ENCODE measurements at regions not wholly inside any gene's neighbourhood (a gene's known extent, or its start where the extent isn't known, plus 50 kb on each side); places are given as distances from the start of the nearest gene placed in this dataset.

GRCh38 chr1:90780981-90781380, 63.9 kb upstream of the BARHL2 start:
- H3K4me1 ChIP-seq (ENCODE audit: control insufficient read depth in 1 of 2, insufficient read depth in 2 of 2, low read length in 2 of 2), result no peaks in the 10 kb centered on the region
- intact Hi-C loops (cut with DNase I), result no loop called here
- no peaks in the 10 kb centered on the region for H3K36me3 ChIP-seq (ENCODE audit: control insufficient read depth in 1 of 2, insufficient read depth in 2 of 2, low read length in 1 of 2)
- no peak overlapping the region for H3K4me3 ChIP-seq (ENCODE audit: low read length in 2 of 2)
- DNase-seq (no peak), ATAC-seq (ENCODE audit: low FRiP score) (no peak)
- H3K27ac ChIP-seq (ENCODE audit: low read depth in 1 of 2, low read length in 2 of 2), result no peak overlapping the region
- WGBS, 2 donors, result 89 to 94% methylated on average over 2 of the region's 2 CpGs
- H3K27me3 ChIP-seq (ENCODE audit: control insufficient read depth in 1 of 2, insufficient read depth in 2 of 2, low read length in 1 of 2), result no peaks in the 10 kb centered on the region
- no peaks in the 10 kb centered on the region for H3K9me3 ChIP-seq (ENCODE audit: control insufficient read depth, low read length)

GRCh38 chr1:90779573-90779972, 62.5 kb upstream of the BARHL2 start:
- no peak for ATAC-seq (ENCODE audit: low FRiP score)
- H3K4me1 ChIP-seq (ENCODE audit: control insufficient read depth in 1 of 2, insufficient read depth in 2 of 2, low read length in 2 of 2), result no peaks in the 10 kb centered on the region
- WGBS, 2 donors, result 85 to 88% methylated on average over 4 of the region's 4 CpGs

GRCh38 chr1:90778486-90778885, 61.4 kb upstream of the BARHL2 start:
- Histone ChIP-seq H3K4me1 (ENCODE audit: control insufficient read depth in 1 of 2, insufficient read depth in 2 of 2, low read length in 2 of 2) (no peaks in the 10 kb centered on the region), H3K9me3 (ENCODE audit: control insufficient read depth, low read length) (no peaks in the 10 kb centered on the region), H3K27me3 (ENCODE audit: control insufficient read depth in 1 of 2, insufficient read depth in 2 of 2, low read length in 1 of 2) (no peaks in the 10 kb centered on the region), H3K36me3 (ENCODE audit: control insufficient read depth in 1 of 2, insufficient read depth in 2 of 2, low read length in 1 of 2) (no peaks in the 10 kb centered on the region), H3K4me3 (ENCODE audit: low read length in 2 of 2) (no peak overlapping the region), H3K27ac (ENCODE audit: low read depth in 1 of 2, low read length in 2 of 2) (no peak overlapping the region)
- ATAC-seq (ENCODE audit: low FRiP score) (no peak), DNase-seq (no peak)
- intact Hi-C loops (cut with DNase I), result no loop called here

More at GRCh38 chr1:90779573-90779972, 62.5 kb upstream of the BARHL2 start:
- H3K9me3 ChIP-seq (ENCODE audit: control insufficient read depth, low read length), result no peaks in the 10 kb centered on the region
- H3K36me3 ChIP-seq (ENCODE audit: control insufficient read depth in 1 of 2, insufficient read depth in 2 of 2, low read length in 1 of 2), result no peaks in the 10 kb centered on the region
- H3K27ac ChIP-seq (ENCODE audit: low read depth in 1 of 2, low read length in 2 of 2), result no peak overlapping the region
- H3K4me3 ChIP-seq (ENCODE audit: low read length in 2 of 2), result no peak overlapping the region
- intact Hi-C loops (cut with DNase I), result no loop called here
- H3K27me3 ChIP-seq (ENCODE audit: control insufficient read depth in 1 of 2, insufficient read depth in 2 of 2, low read length in 1 of 2), result no peaks in the 10 kb centered on the region
- DNase-seq, result no peak

- WGBS, 2 donors, result 86 to 89% methylated on average over 3 of the region's 3 CpGs
- no peaks in the 10 kb centered on the region for H3K27me3 ChIP-seq (ENCODE audit: control insufficient read depth in 1 of 2, insufficient read depth in 2 of 2, low read length in 1 of 2)
- no peaks in the 10 kb centered on the region for H3K4me1 ChIP-seq (ENCODE audit: control insufficient read depth in 1 of 2, insufficient read depth in 2 of 2, low read length in 2 of 2)
- no peaks in the 10 kb centered on the region for H3K9me3 ChIP-seq (ENCODE audit: control insufficient read depth, low read length)
- H3K4me3 ChIP-seq (ENCODE audit: low read length in 2 of 2), result no peak overlapping the region
- ATAC-seq (ENCODE audit: low FRiP score), result no peak
- intact Hi-C loops (cut with DNase I), result no loop called here
- DNase-seq, result no peak
- H3K36me3 ChIP-seq (ENCODE audit: control insufficient read depth in 1 of 2, insufficient read depth in 2 of 2, low read length in 1 of 2), result no peaks in the 10 kb centered on the region
- no peak overlapping the region for H3K27ac ChIP-seq (ENCODE audit: low read depth in 1 of 2, low read length in 2 of 2)
These were observed 56.7 kb upstream of the BARHL2 start for GRCh38 chr1:90773812-90774211.

GRCh38 chr1:90768826-90769225, 51.7 kb upstream of the BARHL2 start:
- H3K9me3 ChIP-seq (ENCODE audit: control insufficient read depth, low read length), result no peaks in the 10 kb centered on the region
- ATAC-seq (ENCODE audit: low FRiP score) (no peak), DNase-seq (no peak)
- H3K4me1 ChIP-seq (ENCODE audit: control insufficient read depth in 1 of 2, insufficient read depth in 2 of 2, low read length in 2 of 2), result no peaks in the 10 kb centered on the region
- no peak overlapping the region for H3K4me3 ChIP-seq (ENCODE audit: low read length in 2 of 2)
- no peaks in the 10 kb centered on the region for H3K27me3 ChIP-seq (ENCODE audit: control insufficient read depth in 1 of 2, insufficient read depth in 2 of 2, low read length in 1 of 2)
- WGBS, 2 donors, result 72 to 79% methylated on average over 2 of the region's 2 CpGs
- H3K36me3 ChIP-seq (ENCODE audit: control insufficient read depth in 1 of 2, insufficient read depth in 2 of 2, low read length in 1 of 2), result no peaks in the 10 kb centered on the region
- H3K27ac ChIP-seq (ENCODE audit: low read depth in 1 of 2, low read length in 2 of 2), result no peak overlapping the region
- intact Hi-C loops (cut with DNase I), result no loop called here

GRCh38 chr1:90768098-90768497, 51.0 kb upstream of the BARHL2 start:
- ATAC-seq (ENCODE audit: low FRiP score), result no peak
- H3K27me3 ChIP-seq (ENCODE audit: control insufficient read depth in 1 of 2, insufficient read depth in 2 of 2, low read length in 1 of 2), result no peaks in the 10 kb centered on the region
- no peak overlapping the region for H3K4me3 ChIP-seq (ENCODE audit: low read length in 2 of 2)
- H3K4me1 ChIP-seq (ENCODE audit: control insufficient read depth in 1 of 2, insufficient read depth in 2 of 2, low read length in 2 of 2), result no peaks in the 10 kb centered on the region
- H3K36me3 ChIP-seq (ENCODE audit: control insufficient read depth in 1 of 2, insufficient read depth in 2 of 2, low read length in 1 of 2), result no peaks in the 10 kb centered on the region
- 57 to 69% methylated on average over 1 of the region's 1 CpG for WGBS, 2 donors
- intact Hi-C loops (cut with DNase I), result no loop called here
- DNase-seq, result no peak
- H3K27ac ChIP-seq (ENCODE audit: low read depth in 1 of 2, low read length in 2 of 2), result no peak overlapping the region
- no peaks in the 10 kb centered on the region for H3K9me3 ChIP-seq (ENCODE audit: control insufficient read depth, low read length)
